Fibroblast of peridontal ligament (primary cell): ENCODE measurements at regions not wholly inside any gene's neighbourhood (a gene's known extent, or its start where the extent isn't known, plus 50 kb on each side); places are given as distances from the start of the nearest gene placed in this dataset.
"Not testable (repeated sequence)": the region's sequence is repeated elsewhere in the genome, so short reads cannot be mapped to it uniquely, and the experiment has no call there.

ENCODE experiments used
- DNase-seq: peaks from one replicate; pipeline ENCODE4 v3.0.0-alpha.2; 2010; ENCODE audit errors: extremely low read depth

DNA sequence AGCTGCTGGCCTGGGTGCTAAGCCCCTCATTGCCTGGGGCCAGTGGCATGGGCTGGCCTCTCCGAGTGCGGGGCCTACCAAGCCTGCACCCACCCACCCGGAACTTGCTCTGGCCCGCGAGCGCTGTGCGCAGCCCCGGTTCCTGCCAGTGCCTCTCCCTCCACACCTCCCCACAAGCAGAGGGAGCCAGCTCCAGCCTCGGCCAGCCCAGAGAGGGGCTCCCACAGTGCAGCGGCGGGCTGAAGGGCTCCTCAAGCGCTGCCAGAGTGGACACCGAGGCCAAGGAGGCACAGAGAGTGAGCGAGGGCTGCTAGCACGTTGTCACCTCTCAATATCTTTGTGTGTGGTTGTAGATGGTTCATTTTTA, 74.8 kb upstream of the ATP1A1 start:
- DNase-seq = not testable (repeated sequence)

DNA sequence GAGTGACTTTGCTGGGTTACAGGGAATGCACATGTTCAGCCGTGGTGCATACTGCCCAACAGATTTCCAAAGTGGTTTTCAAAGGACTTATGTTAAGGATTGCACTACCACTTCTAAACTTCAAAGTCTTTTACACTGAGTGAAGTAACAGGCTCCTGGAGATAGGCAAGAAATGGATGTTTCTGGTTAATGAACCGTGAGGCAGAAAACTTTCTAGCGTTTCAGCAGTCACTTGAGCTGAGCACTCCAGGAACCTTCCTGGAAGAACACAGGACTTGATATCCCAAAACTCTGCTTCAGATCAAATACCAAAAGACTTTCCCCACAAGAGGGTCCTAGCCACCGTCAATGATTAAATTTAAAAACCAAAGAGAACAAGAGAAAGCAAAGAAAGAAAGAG, 74.3 kb upstream of the ATP1A1 start:
- no peak for DNase-seq

DNA sequence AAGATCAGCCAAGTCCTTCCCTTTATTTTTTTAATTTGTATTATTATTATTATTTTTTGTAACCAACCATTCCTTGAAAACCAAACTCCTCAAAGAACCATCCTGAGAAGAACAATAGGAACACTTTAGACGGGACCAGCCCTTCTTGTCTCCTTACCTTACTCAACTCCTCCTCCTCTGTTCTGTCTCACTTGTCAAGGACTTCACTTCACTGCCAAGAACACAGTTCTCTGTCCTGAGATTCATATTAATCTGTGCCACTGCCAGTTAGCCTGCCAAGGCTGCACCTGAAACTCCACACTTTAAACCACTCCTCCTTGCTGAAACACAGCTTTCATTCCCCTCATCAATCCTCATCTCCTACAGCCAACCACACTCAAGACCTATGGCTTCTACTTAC, 73.8 kb upstream of the ATP1A1 start:
- DNase-seq = no peak

DNA sequence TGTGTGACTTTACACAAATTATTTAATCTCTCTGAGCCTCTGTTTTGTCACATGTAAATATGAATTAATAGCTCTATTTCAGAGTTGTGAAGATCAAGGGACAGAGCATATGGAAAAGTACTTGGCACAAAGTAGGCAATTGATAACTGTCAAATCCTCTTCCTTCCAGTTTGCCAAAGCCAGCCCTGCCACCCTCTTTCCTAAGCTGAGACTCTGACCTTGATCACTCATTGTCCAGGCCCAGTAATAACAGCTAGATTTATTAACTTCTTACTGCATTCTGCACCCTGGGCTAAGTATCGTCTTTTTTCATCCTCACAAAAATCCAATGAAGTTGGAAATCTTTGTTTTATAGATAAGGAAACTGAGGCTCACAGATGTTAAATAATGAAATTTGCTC, 70.8 kb upstream of the ATP1A1 start:
- DNase-seq = no peak

DNA sequence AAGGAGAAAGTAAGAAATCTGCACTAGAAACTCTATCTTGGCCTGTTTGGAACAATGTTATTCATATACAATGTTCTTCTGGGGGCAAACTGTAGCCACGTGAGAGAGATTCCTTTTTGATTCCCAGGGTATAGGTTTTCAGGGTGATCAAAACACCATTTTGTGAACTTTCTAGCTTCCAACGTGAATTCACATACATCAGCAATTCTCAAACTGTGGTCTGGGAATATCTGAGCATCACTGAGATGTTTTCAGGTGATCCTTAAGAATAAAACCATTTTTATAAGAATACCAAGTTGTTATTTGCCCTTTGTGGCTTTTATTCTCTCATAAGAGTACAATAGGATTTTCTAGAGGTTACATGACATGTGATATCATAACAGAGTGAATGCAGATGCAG, 66.9 kb upstream of the ATP1A1 start:
- no peak for DNase-seq

DNA sequence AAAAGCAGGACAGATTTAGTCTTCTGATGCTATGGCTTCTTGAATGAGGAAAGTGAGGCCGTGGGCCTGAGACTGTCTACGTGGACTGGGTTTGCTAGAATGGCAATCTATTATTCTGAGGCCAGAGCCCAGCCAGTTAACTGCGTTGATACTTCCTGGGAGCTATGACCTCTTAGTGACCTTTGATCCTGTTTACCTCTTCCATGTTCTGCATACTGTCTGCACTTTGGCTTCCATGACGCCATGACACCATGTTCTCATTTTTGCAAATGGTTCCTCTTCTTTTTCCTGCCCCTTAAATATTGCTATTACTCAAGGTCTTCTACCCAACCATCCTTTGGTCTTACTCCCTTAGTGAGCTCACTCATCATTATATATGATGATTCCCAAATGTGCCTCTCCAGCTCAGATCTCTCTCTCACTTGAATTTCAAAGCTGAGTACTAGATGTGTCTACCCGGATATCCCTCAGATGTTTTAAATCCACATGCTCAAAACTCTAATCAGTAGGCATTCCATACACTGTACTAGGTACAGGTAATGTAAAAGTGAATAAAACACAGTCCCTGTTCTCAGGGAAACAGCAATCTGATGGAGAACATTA, 66.1 kb upstream of the ATP1A1 start:
- no peak for DNase-seq

DNA sequence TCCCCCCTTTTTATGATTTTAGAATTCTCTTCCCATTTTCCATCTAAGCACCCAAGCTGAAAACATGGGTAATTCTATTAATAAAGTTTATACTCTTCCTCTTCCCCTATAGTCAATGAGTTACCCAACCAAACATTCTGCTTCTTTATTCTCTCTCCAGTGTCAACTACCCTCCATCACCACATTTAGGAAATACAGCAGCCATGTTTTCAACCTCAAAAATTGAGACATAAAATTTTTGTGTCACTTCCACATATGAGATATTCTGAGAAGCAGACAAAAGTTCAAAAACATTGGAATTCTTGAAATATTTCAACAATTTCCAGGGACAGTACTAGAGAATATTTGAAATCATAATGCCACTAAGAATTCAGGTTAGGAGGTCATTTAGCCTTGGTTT, 64.8 kb upstream of the ATP1A1 start:
- no peak for DNase-seq

DNA sequence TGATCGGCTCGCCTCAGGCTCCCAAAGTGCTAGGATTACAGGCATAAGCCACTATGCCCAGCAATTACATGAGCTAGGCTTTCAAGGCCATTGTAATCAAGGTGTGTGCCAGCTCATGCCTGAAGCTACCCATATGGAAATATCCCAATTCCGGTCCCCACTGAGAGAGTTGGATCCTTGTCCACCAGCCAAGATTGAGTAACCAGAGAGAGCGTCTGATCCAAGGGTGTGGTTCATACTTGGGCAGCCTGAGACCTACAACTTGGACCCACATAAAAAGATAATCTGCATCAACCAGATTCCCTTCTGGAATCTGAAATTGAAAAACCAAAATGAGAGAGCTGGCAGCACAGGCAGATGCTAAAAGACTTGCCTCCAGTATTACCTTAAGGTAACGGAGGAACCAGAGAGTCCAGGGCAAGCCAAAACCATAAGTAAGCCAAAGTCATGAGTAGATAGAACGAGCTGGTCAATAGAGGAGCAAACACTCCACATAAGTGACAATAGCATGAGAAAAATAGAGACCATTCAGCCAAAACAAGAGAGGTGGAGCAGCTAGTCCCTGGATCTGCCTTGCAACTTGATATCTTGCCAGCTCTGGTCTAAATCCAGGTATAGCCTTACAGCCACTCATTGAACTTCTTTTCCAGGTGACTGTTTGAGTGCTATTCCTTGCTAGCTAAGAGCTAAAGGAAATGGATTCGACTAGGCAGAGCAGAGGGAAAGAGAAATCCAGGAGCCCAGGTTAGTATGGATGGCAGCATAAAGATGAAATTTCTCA, 63.8 kb upstream of the ATP1A1 start:
- no peak for DNase-seq

DNA sequence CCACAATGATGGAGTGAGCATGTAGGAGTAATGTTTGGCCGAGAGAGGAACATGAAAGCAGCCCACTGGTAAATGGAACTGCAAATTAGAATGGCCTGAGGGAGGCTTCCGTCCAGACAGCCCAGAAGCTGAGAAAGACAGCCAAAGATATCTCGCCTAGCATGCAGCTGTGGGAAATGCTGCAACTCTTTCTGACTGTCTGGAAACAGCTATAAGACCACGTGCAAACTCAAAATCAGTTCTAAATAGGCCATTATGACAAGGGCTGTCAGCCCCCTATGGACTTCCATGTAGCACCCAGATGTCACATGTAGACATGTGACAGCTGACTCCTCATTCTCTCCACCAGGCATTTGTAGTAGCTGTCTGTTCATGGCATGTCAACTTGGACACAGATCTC, 62.9 kb upstream of the ATP1A1 start:
- no peak for DNase-seq

DNA sequence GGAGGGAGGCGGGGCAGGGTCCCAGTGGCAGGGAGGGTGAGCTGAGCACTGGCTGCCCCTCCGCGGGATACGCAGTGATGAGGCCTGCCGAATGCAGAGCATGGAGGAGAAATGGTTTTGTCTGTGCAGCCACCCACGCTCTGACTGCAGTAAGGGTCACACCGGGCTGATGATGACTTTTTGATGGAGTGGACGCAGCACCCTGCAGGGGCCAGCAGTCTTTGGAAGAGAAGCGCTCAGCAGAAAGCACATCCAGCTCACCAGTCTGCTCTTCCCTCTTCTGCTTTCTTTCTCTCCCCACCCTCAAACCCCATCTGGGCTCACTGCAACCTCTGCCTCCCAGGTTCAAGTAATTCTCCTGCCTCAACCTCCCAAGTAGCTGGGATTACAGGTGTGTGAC, 61.9 kb upstream of the ATP1A1 start:
- no peak for DNase-seq

DNA sequence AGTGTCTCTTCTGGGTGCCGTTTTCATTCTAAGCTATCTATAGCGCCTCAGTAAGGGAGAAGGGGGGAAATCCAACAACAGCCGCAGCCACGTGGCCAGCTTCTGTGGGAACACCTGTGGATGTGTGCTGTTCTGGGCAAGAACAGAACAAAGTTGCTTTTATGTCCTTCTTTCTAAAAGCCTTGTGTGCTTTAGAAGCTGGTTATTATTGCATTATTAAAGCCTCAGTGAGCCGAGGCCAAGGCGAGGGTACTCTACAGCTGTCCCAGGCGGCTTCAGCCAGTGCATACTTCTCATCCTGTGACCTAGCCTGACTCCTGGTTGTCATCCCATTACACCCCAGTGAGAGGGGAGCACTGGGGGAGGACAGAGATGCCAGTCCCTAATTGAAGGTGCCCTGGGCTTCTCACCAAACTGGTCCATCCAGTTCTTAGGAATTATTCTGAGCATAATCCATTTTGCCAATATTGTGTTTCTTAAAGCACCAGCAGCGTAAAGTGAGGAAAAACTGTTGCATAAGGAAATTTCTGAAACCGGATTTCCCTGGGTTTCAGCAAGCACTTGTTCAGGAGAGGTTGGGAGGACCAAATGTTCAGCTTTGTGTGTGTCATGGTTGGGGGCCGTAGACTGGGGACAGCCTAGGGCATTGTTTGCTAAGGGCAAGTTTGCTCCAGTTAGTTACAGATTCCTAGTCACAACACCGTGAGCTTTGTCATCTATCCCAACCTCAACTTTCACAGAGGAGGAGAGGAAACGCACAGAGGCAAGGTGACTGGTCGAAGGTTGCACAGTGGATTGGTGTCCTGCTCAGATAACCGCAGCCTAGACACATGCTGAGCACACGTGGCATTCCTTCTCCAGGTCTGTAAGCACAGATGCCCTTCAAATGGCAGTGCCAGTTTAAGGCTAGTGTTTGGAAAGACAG, 61.0 kb upstream of the ATP1A1 start:
- DNase-seq = no peak

DNA sequence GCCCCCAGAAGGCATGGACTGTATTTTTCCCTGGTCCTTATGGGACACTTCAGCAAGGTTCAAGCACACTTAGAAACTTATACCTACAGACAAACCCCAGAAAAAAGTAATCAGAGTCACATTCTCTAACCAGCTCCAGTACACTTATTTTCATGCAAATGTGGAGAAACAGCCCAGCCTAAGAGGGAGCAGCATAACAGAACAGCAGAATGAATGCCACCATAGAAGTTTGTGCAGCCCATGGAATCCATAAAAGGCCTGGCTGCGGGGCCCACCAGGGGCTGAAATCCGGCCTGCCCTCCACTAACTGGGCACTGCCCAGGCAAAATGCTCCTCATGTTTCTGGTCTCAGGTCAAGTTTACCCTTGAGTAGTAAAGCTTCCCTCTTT, 60.4 kb upstream of the ATP1A1 start:
- no peak for DNase-seq

DNA sequence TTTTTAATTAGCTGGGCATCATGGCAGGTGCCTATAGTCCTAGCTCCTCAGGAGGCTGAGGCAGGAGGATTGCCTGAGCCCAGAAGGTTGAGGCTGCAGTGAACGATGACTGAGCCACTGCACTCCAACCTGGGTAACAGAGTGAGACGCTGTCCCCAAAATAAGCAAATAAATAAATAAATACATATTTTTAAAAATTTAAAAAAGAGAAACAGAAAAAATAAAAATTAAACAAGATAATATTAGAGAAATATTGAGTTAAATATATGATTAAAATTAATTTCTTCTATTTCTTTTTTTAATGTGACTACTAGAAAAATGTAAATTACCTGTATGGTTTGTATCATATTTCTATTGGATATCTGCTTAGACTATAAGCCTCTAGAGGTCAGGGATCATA, 59.3 kb upstream of the ATP1A1 start:
- DNase-seq = no peak

DNA sequence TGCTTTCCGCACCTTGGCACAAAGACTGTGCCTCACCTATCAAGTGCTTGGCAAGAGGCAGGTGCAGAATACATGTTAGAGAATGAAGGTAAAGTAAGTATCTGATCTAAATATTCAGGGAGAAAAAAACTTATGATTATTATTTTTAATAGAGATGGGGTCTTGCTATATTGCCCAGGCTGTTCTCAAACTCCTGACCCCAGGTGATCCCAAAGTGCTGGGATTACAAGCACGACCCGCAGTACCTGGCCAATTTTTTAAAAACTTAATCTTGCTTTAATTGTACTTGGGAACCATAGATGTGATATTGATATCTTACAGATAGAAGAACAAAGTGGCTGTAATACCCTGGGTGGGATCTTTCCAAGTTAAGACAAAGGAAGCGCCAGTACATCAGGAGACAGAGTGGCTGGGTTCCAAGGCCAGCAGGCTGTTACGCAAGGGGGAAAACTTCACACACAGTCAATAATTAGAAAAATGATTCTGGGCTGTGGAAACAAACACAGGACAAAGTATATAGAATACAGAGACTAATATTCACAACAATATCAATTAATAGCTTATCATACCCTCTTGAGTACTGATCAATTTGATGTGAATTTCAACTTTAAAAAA, 58.6 kb upstream of the ATP1A1 start:
- no peak for DNase-seq

DNA sequence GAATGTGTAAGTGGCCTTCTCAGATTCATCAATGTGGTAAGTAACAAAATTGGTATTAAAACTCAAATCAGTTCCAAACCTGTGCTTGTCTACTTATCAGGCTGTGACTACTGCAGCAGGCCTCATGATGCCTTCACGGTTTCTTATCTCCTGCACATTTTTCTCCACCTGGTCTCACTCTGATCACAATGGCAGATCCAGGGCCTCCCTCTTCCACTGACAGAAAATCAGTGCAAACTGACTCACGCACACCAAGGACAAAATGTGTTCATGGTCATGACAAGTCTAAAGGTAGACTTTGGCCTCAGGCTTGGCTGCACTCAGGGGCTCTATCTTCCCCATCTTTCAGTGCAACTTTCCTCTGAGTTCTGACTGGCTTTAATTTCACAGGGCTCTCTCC, 56.7 kb upstream of the ATP1A1 start:
- no peak for DNase-seq

DNA sequence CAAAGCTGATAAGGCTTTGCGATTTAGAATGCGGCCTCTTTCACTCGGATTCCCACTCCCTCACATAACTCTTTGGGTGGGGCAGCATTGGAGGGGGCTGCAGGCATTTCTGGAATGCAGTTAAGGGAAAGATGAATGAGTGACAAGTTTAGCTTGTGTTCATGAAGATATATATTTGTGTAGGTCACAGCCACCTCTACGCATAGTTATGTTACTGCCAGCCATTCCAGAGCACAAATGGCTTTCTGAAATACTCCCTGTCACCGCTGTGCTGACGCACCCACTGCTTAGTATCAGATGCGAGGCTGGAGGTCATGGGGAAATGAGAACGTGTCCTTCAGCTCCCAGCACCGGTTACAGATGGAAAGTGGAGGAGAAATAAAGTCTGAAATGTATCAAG, 54.1 kb upstream of the ATP1A1 start:
- no peak for DNase-seq

DNA sequence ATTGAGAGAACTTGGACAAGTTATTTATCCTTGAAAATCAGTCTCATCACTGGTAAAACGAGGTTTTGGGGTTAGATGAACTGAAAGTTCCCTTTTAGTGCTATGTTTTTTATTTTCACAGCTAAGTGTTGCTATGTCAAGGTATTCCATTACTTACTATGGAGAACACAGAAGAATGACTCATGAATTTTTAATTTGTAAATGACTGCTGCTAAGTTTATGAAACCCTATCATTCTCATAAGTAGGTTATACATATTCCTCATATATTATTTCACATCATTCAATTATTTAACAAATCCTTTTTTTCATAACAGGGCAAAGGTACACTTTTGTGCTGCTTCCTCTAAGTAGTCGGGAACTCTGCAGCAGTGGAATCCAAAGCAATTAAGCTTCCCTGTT, 52.2 kb upstream of the ATP1A1 start:
- no peak for DNase-seq

DNA sequence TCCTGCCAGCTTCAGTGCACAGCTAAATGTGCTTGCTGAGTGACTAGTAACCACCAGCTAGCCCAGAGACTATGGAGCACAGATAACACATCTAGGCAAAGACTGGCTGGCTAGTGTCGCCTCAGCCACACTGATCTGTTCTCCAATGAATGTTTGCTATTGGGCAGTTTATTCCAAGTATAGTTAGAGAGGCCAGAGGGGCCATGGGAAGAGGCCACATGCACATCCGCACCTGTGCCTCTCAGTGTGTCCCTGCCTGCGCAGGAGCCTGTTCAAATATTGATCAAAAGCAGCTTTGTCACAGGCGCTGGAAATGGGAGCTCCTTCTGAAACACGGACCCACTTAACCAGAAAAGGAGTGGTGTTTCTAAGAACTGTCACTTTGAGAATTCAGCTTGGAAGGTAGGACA, 51.3 kb upstream of the ATP1A1 start:
- DNase-seq = no peak

DNA sequence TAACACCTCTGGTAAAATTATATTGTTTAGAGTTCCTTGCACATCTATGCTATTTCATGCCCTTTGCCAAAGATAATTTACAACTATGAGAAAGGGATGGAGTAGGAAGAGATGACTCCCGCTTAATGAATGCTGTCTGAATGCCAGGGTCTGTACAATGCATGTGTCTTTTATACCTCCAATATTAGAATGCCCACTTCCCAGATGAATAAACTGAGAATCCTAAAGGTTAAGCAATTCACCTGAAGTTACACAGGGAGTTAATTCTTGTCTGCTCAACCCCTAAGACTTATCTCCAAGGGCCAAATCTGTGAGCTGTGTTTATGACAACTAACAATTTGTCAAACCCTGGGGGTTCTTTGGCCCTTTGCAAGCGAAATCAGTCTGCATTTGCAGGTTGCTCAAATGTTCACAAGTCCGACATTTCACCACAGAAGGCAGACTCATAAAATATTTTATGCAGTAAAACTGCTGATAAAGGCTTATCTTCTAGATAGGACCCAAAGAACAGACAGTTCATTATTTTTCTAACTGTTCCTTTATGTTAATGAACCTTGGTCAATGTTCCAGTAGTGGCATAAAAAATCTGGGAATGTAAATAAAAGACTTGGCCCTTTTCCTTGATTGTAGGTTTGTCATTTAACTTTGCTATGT, 50.2 kb upstream of the ATP1A1 start:
- DNase-seq = no peak
